CD14-positive monocyte (primary cell): ENCODE measurements at regions not wholly inside any gene's neighbourhood (a gene's known extent, or its start where the extent isn't known, plus 50 kb on each side); places are given as distances from the start of the nearest gene placed in this dataset.

Experiments used
- DNase-seq, 3 donors: peaks; one replicate each; pipeline ENCODE4 v3.0.0-alpha.2; 2011 to 2022
- H2AFZ ChIP-seq: 2 replicates; pipeline ENCODE4 v1.6.0; 2012; ENCODE audit warnings: mild to moderate bottlenecking, low read depth, low read length, inconsistent platforms; ENCODE audit not compliant: insufficient read depth, poor library complexity, severe bottlenecking
- H3K27ac ChIP-seq, 2 donors: 1 replicate in 1 of 2; 2 replicates in 1 of 2; pipeline ENCODE4 v1.5.1; 2012 to 2013; ENCODE audit warnings: low read length in 2 of 2, control low read depth in 1 of 2, inconsistent platforms in 1 of 2, low read depth in 1 of 2, mild to moderate bottlenecking in 1 of 2
- H3K27me3 ChIP-seq, 2 donors: one replicate each; pipeline versions ENCODE4 v1.6.0 to v1.6.1; 2011 to 2013; ENCODE audit warnings: low read length in 2 of 2; ENCODE audit not compliant: control insufficient read depth in 2 of 2, insufficient read depth in 2 of 2
- H3K36me3 ChIP-seq, 2 donors: replicated peaks in 1 of 2; 1 replicate in 1 of 2; 2 replicates in 1 of 2; pipeline versions ENCODE4 v1.5.1 to v1.6.1; 2012 to 2013; ENCODE audit warnings: low read length in 2 of 2, control low read depth in 1 of 2, inconsistent platforms in 1 of 2, mild to moderate bottlenecking in 1 of 2; ENCODE audit not compliant: insufficient read depth in 2 of 2, control insufficient read depth in 1 of 2
- H3K4me1 ChIP-seq, 2 donors: 1 replicate in 1 of 2; 2 replicates in 1 of 2; pipeline versions ENCODE4 v1.5.1 to v1.6.1; 2012 to 2013; ENCODE audit warnings: low read length in 2 of 2, control low read depth in 1 of 2, inconsistent platforms in 1 of 2, mild to moderate bottlenecking in 1 of 2, moderate library complexity in 1 of 2; ENCODE audit not compliant: insufficient read depth in 2 of 2, control insufficient read depth in 1 of 2
- H3K4me2 ChIP-seq: replicated peaks from 2 replicates; pipeline ENCODE3; 2012; ENCODE audit warnings: low read length, moderate library complexity, mild to moderate bottlenecking; ENCODE audit not compliant: poor library complexity, severe bottlenecking; ENCODE audit errors: extremely low read depth
- H3K4me3 ChIP-seq, 3 experiments: fragments of 200-600 bp in 1 of 3; sonication (generic) in 1 of 3; replicated peaks in 1 of 3; 1 replicate in 2 of 3; 2 replicates in 1 of 3; pipeline ENCODE4 v1.5.1; 2011 to 2013; ENCODE audit warnings: low read length in 3 of 3, mild to moderate bottlenecking in 3 of 3, control low read depth in 2 of 3, low read depth in 2 of 3, inconsistent platforms in 1 of 3, moderate library complexity in 1 of 3
- H3K79me2 ChIP-seq: 2 replicates; pipeline ENCODE4 v1.6.0; 2012; ENCODE audit warnings: mild to moderate bottlenecking, control low read depth, inconsistent platforms, low read length, moderate library complexity; ENCODE audit not compliant: insufficient read depth
- H3K9ac ChIP-seq: 2 replicates; pipeline ENCODE4 v1.6.0; 2017; ENCODE audit warnings: low read length, mild to moderate bottlenecking; ENCODE audit not compliant: insufficient read depth, poor library complexity, severe bottlenecking
- H3K9me3 ChIP-seq, 2 donors: replicated peaks in 1 of 2; 1 replicate in 1 of 2; 2 replicates in 1 of 2; pipeline versions ENCODE4 v1.5.1 to v1.6.1; 2012 to 2013; ENCODE audit warnings: low read length in 2 of 2, control low read depth in 1 of 2; ENCODE audit not compliant: control insufficient read depth in 1 of 2, insufficient read depth in 1 of 2
- H4K20me1 ChIP-seq: 2 replicates; pipeline ENCODE4 v1.6.0; 2012; ENCODE audit warnings: mild to moderate bottlenecking, low read length, control low read depth, moderate library complexity; ENCODE audit not compliant: insufficient read depth
- H3K27ac Mint-ChIP-seq, 7 donors: one replicate each; pipeline ENCODE4 v1.8.0; 2020; ENCODE audit warnings: mild to moderate bottlenecking in 7 of 7, mixed read lengths in 7 of 7, moderate library complexity in 6 of 7, inconsistent platforms in 2 of 7
- H3K27me3 Mint-ChIP-seq, 3 donors: one replicate each; pipeline ENCODE4 v1.8.0; 2021 to 2022; ENCODE audit warnings: low read depth in 3 of 3, mild to moderate bottlenecking in 3 of 3, mixed read lengths in 3 of 3, moderate library complexity in 3 of 3, inconsistent platforms in 1 of 3
- H3K36me3 Mint-ChIP-seq, 2 donors: one replicate each; pipeline ENCODE4 v1.8.0; 2020; ENCODE audit warnings: mixed read lengths in 2 of 2, inconsistent platforms in 1 of 2, mild to moderate bottlenecking in 1 of 2
- H3K4me1 Mint-ChIP-seq: one replicate; pipeline ENCODE4 v1.8.0; 2020; ENCODE audit warnings: mild to moderate bottlenecking, mixed read lengths
- H3K4me3 Mint-ChIP-seq, 2 donors: one replicate each; pipeline ENCODE4 v1.8.0; 2020; ENCODE audit warnings: mild to moderate bottlenecking in 2 of 2, mixed read lengths in 2 of 2, moderate library complexity in 1 of 2
- H3K9me3 Mint-ChIP-seq, 7 donors: one replicate each; pipeline ENCODE4 v1.8.0; 2020 to 2022; ENCODE audit warnings: mixed read lengths in 7 of 7, mild to moderate bottlenecking in 6 of 7, moderate library complexity in 6 of 7, inconsistent platforms in 2 of 7
- CTCF ChIP-seq: fragments of 200-600 bp; IDR thresholded peaks from one replicate; pipeline ENCODE4 v1.8.0; 2022; ENCODE audit warnings: antibody characterized with exemption, mild to moderate bottlenecking
- WGBS: methylation state at CpG from one replicate; pipeline ENCODE4 v1.1.5; 2013; ENCODE audit warnings: missing lambda C conversion rate; ENCODE audit not compliant: insufficient coverage; 5-methylcytosine and 5-hydroxymethylcytosine counted together
- intact Hi-C, 2 donors: fragments of 100-400 bp; cut with micrococcal nuclease; formaldehyde crosslinking; loops; one replicate each; pipeline versions ENCODE4 v1.15.0 to v1.15.1; 2023

GRCh38 chr19:32196690-32197420 is 148.6 kb upstream of the ZNF507 start:
- Histone ChIP-seq H3K9me3 (peaks cover 0 to 22% of the 10 kb centered on the region in 2 donors), H3K27me3 (no peaks in the 10 kb centered on the region), H3K4me2 (no peak overlapping the region), H3K79me2 (no peaks in the 10 kb centered on the region), H3K36me3 (no peaks in the 10 kb centered on the region), H3K27ac (no peak overlapping the region), H4K20me1 (no peaks in the 10 kb centered on the region), H2AFZ (no peak overlapping the region), H3K4me1 (peaks cover 4 to 8% of the 10 kb centered on the region in 2 donors), H3K9ac (no peak overlapping the region), H3K4me3 (no peak overlapping the region)
- no peaks in the 10 kb centered on the region for H3K36me3 Mint-ChIP-seq
- no peak overlapping the region for H3K4me3 Mint-ChIP-seq
- H3K27ac Mint-ChIP-seq: no peak overlapping the region
- intact Hi-C loops: no loop called here
- H3K27me3 Mint-ChIP-seq: peaks cover 3 to 9% (median 4%) of the 10 kb centered on the region in 3 donors
- 83% methylated on average over 13 of the region's 13 CpGs for WGBS
- DNase-seq: no peak
- TF ChIP-seq CTCF: no peak
- H3K4me1 Mint-ChIP-seq: peaks cover 11% of the 10 kb centered on the region
- H3K9me3 Mint-ChIP-seq: peaks cover 14 to 29% (median 22%) of the 10 kb centered on the region in 7 donors

- Histone ChIP-seq H2AFZ (no peak overlapping the region), H4K20me1 (no peaks in the 10 kb centered on the region), H3K36me3 (no peaks in the 10 kb centered on the region), H3K4me3 (no peak overlapping the region), H3K9me3 (peaks cover 0 to 22% of the 10 kb centered on the region in 2 donors), H3K27ac (no peak overlapping the region), H3K79me2 (no peaks in the 10 kb centered on the region), H3K4me1 (peaks cover 8 to 11% of the 10 kb centered on the region in 2 donors), H3K27me3 (no peaks in the 10 kb centered on the region), H3K9ac (no peak overlapping the region), H3K4me2 (no peak overlapping the region)
- H3K27ac Mint-ChIP-seq: no peak overlapping the region
- WGBS: 81% methylated on average over 8 of the region's 13 CpGs
- peaks cover 12 to 29% (median 22%) of the 10 kb centered on the region in 7 donors for H3K9me3 Mint-ChIP-seq
- intact Hi-C loops: no loop called here
- peaks cover 15% of the 10 kb centered on the region for H3K4me1 Mint-ChIP-seq
- H3K27me3 Mint-ChIP-seq: peaks cover 3 to 9% (median 7%) of the 10 kb centered on the region in 3 donors
- no peak for DNase-seq
- TF ChIP-seq CTCF: no peak
- no peak overlapping the region for H3K4me3 Mint-ChIP-seq
- no peaks in the 10 kb centered on the region for H3K36me3 Mint-ChIP-seq
These were observed 147.2 kb upstream of the ZNF507 start for GRCh38 chr19:32197896-32198882.
